Stimulated activated CD8-positive, alpha-beta memory T cell treated with anti-CD3 and anti-CD28 coated beads, Interleukin-15, amount 100 ng/mL, for 4 hours (primary cell): ENCODE measurements at regions not wholly inside any gene's neighbourhood (a gene's known extent, or its start where the extent isn't known, plus 50 kb on each side); places are given as distances from the start of the nearest gene placed in this dataset.

Source experiments
- DNase-seq, 2 donors: peaks; one replicate each; pipeline ENCODE4 v3.0.0-alpha.2; 2020; ENCODE audit warnings: low read depth in 2 of 2

DNA sequence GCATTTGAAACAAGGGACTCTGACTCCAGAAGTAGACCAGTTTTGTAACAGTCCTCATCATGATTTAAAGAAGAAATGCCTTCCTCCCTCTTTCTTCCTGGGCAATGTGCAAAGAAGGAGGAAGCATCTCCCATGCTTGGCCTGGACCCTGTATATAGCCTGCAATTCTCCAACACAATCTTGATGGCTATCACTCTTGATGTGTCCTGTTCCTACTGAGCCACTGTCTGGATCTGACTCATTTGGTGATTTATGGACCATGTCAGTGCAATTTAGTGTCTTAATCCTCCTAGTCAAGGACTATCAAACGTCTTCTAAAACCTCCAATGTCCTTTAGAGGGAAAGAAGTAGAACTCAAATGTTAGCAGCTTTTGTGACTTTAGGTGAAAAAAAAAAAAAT is 697.3 kb downstream of the TLR4 start:
- no peak for DNase-seq

- no peak for DNase-seq
These were observed 710.5 kb downstream of the TLR4 start for GRCh38 chr9:118414676-118415075.

DNA sequence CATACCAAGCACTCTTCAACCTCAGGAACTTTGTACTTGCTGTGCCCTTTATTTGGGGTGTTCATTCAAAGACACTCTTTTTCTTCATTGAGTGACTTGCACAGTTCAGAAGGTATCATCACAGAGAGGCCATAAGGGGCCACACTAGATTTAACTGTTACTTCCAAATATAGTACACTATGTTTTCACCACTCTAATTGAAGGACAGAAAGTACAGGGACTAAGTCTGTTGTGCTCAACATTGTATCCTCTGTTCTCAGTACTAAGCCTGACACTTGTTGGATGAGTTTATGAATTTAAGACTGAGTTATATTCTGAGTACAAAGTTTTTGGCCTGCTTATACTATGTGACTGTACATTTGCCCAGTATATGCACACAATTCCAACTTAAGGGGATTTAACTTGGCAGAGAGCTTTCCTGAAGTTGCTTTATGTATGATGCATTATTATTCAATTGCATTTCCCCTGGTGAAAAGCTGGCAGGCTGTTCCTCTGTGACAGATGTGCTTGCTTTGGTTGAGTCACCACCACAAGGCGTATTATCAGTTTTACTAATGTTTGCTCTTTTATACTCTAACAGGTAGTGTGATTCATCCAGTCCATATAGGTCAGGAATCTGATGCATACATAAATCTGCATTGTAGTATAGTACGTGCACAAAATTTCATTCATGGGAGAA is 714.8 kb downstream of the TLR4 start:
- DNase-seq = no peak

- DNase-seq = no peak
These were observed 715.5 kb downstream of the TLR4 start for GRCh38 chr9:118419676-118420075.

GRCh38 chr9:118422508-118422907 is 718.3 kb downstream of the TLR4 start:
- DNase-seq = no peak

DNA sequence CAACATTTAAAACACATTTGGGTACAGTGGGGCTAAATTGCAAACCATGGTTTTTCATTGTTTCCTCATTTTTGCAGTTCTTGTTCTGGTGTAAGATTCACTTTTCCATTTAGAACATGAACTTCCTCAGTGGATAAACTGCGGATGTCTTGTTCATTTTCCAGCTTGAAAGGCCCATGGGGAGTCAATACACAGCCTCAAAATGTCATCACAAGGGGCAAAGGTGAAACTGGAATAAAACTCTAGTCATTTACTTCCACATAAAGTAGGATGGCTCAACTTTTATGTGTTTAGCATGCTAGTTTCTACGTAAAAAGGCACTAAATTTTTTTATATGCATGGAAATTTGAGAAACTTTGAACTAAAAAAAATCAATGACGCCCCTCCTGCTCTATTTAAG is 718.8 kb downstream of the TLR4 start:
- DNase-seq = no peak

GRCh38 chr9:118423721-118424120 is 719.5 kb downstream of the TLR4 start:
- no peak for DNase-seq

GRCh38 chr9:118426772-118427171 is 722.6 kb downstream of the TLR4 start:
- no peak for DNase-seq

GRCh38 chr9:118438810-118439209 is 734.6 kb downstream of the TLR4 start:
- DNase-seq = no peak

DNA sequence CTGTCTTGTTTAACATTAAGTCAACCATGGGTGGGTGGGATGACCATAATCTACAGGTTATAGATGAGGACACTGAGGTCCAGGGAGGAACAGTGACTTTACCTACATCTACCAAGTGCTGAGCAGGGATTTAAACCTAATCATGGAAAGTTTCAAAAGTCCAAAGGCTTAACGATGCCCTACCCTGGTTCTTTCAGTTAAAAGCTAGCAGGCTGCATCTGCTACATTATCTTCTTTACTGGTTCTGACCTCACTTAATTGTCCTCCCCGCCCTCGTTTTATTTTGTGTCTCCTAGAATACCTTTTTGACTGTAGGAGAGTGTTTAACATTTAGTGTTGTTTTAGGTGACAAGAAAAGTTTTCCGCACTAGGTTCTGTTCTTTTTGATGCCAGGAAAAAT is 735.2 kb downstream of the TLR4 start:
- no peak for DNase-seq

DNA sequence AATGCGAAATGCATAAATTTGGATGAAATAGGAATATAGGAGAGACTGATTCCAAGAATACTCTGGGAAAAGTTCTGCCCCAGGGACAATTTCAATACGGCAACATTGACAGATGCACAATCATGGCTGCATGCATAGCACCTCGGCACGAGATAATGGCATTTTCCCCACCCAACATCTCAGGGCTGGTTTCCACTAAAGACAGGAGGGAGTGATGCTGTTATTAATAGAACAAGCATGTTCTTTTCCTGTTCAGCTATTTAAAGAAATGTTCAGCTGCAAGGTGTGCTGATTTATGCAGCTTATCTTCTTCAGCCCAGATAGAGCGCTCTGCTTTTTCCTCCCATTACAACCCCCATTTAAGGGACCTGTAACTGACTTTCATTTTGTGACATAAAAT is 740.2 kb downstream of the TLR4 start:
- DNase-seq = no peak

GRCh38 chr9:118446943-118447639 is 742.9 kb downstream of the TLR4 start:
- DNase-seq = no peak

DNA sequence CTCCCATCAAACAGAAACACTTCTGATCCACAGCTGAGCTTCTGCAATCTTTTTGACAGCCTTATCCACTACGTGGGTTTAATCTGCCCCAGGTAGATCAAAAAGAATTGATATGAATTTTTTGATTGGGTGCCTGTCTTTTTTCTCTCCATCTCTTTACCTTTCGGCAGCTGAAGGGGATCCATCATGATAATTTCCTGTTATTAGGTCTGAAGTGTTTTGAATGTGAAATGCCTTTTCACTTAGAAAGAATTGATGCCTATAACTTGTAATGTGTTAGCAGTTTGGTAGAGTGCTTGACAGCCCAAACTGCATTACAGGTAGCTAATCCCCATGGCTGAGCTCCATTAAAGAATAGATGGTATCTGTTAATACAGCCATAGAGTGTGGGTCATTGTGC is 745.4 kb downstream of the TLR4 start:
- no peak for DNase-seq

DNA sequence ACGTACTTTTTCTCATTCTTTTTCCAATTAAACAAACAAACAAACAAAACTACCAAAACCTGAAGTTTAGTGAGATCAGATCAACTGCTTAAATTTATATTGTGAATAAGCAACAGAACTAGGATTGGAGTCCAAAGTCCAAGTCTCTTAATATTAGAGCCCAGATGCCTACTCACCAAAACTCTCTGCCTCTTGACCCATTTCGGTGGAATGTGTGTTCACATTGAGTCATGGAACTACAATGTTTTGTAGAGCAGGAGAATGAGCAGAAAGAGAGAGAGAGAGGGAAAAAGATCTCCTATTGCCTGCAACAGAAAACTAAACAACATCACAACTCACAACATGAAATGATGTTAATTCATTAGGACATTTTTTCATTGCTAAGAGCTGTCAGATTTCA is 751.1 kb downstream of the TLR4 start:
- DNase-seq = no peak

DNA sequence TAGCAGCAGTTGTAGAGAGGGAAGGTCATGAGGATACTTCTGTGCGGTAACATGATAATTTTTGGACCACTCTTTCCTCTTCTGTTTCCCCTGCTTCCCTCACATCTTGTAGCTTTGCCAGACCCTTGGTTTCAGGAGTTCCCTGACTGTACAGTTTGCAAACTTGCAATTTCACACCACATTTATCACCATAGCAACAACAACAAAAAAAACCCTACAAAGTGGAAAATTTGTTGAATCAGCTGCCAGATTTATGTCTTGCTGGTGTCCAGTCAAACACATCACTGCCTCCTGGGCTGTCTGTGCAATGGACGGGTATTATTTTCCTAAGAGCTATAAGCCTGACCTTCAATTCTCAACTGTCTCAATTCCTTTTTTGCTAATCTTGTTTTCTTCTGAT is 751.6 kb downstream of the TLR4 start:
- DNase-seq = no peak

- no peak for DNase-seq
These were observed 753.2 kb downstream of the TLR4 start for GRCh38 chr9:118457171-118458000.

- no peak for DNase-seq
These were observed 755.7 kb downstream of the TLR4 start for GRCh38 chr9:118459913-118460312.

GRCh38 chr9:118463419-118463818 is 759.2 kb downstream of the TLR4 start:
- DNase-seq = no peak

- DNase-seq = no peak
These were observed 769.3 kb downstream of the TLR4 start for GRCh38 chr9:118473521-118473920.

GRCh38 chr9:118478752-118479151 is 774.5 kb downstream of the TLR4 start:
- no peak for DNase-seq

GRCh38 chr9:118482306-118482705 is 778.1 kb downstream of the TLR4 start:
- DNase-seq = no peak

GRCh38 chr9:118483677-118484076 is 779.5 kb downstream of the TLR4 start:
- DNase-seq = no peak

GRCh38 chr9:118503236-118503635 is 799.0 kb downstream of the TLR4 start:
- DNase-seq = no peak
